Calu3 (cell line): ENCODE measurements at regions not wholly inside any gene's neighbourhood (a gene's known extent, or its start where the extent isn't known, plus 50 kb on each side); places are given as distances from the start of the nearest gene placed in this dataset.

Experiments used
- BruUV-seq: library from RNA; stranded (reverse); fragments of 400-500 nt; replicated peaks from 2 replicates; lab custom pipeline; 2021; lab: Mats Ljungman, UMichigan
- CTCF ChIA-PET: fragments of 300-600 bp; sonication (Branson Sonifier 250); formaldehyde crosslinking; loops from one replicate; lab custom pipeline; 2022; ENCODE audit warnings: antibody characterized with exemption; lab: Charles Lee
- DNase-seq: peaks from one replicate; pipeline ENCODE4 v3.0.0; 2022
- H3K27ac Mint-ChIP-seq: one replicate; pipeline ENCODE4 v1.8.0; 2022; ENCODE audit warnings: mixed read lengths; ENCODE audit not compliant: unreplicated experiment
- H3K27me3 Mint-ChIP-seq: one replicate; pipeline ENCODE4 v1.8.0; 2022; ENCODE audit warnings: mixed read lengths; ENCODE audit not compliant: unreplicated experiment
- H3K36me3 Mint-ChIP-seq: one replicate; pipeline ENCODE4 v1.8.0; 2022; ENCODE audit warnings: mild to moderate bottlenecking, moderate library complexity, mixed read lengths; ENCODE audit not compliant: insufficient read depth, unreplicated experiment
- H3K4me1 Mint-ChIP-seq: one replicate; pipeline ENCODE4 v1.8.0; 2022; ENCODE audit warnings: mild to moderate bottlenecking, low read depth, mixed read lengths; ENCODE audit not compliant: unreplicated experiment
- H3K4me3 Mint-ChIP-seq: one replicate; pipeline ENCODE4 v1.8.0; 2022; ENCODE audit warnings: mild to moderate bottlenecking, low read depth, moderate library complexity, mixed read lengths; ENCODE audit not compliant: unreplicated experiment
- H3K9me3 Mint-ChIP-seq: one replicate; pipeline ENCODE4 v1.8.0; 2022; ENCODE audit warnings: low read depth, mixed read lengths; ENCODE audit not compliant: unreplicated experiment
- CTCF ChIP-seq: fragments of 200-600 bp; IDR thresholded peaks from one replicate; pipeline ENCODE4 v1.8.0; 2022; ENCODE audit warnings: antibody characterized with exemption; ENCODE audit not compliant: unreplicated experiment
- intact Hi-C: fragments of 100-400 bp; cut with micrococcal nuclease; formaldehyde crosslinking; loops from one replicate; pipeline ENCODE4 v1.10.0; 2022; ENCODE audit not compliant: unreplicated experiment

GRCh38 chr17:77600346-77600745 is 358.2 kb upstream of the TNRC6C start:
- CTCF ChIA-PET, result no interaction called here
- DNase-seq, result no peak
- Mint-ChIP-seq H3K36me3 (no peaks in the 10 kb centered on the region), H3K4me3 (no peak overlapping the region), H3K27me3 (peaks cover 95% of the 10 kb centered on the region), H3K27ac (no peak overlapping the region), H3K9me3 (no peaks in the 10 kb centered on the region), H3K4me1 (no peaks in the 10 kb centered on the region)
- BruUV-seq, result no TSS peak
- intact Hi-C loops, result no loop called here
- no peak for TF ChIP-seq CTCF

GRCh38 chr17:77601054-77601979 is 357.2 kb upstream of the TNRC6C start:
- no peak for DNase-seq
- Mint-ChIP-seq H3K36me3 (no peaks in the 10 kb centered on the region), H3K4me1 (no peaks in the 10 kb centered on the region), H3K27ac (no peak overlapping the region), H3K4me3 (no peak overlapping the region), H3K27me3 (peaks cover 89% of the 10 kb centered on the region), H3K9me3 (no peaks in the 10 kb centered on the region)
- TF ChIP-seq CTCF, result no peak
- intact Hi-C loops, result no loop called here
- CTCF ChIA-PET, result interaction anchor here (1.0 kb wide), 1 partner anchor 171 kb away, joined by 3 read pairs; no protein-coding TSS in a partner anchor
- BruUV-seq, result no TSS peak

GRCh38 chr17:77602062-77602746 is 356.3 kb upstream of the TNRC6C start:
- no peak for DNase-seq
- BruUV-seq, result no TSS peak
- TF ChIP-seq CTCF, result no peak
- Mint-ChIP-seq H3K27ac (no peak overlapping the region), H3K27me3 (peaks cover 89% of the 10 kb centered on the region), H3K36me3 (no peaks in the 10 kb centered on the region), H3K4me3 (no peak overlapping the region), H3K4me1 (no peaks in the 10 kb centered on the region), H3K9me3 (no peaks in the 10 kb centered on the region)
- intact Hi-C loops, result no loop called here
- CTCF ChIA-PET, result interaction anchor here (1.0 kb wide), 1 partner anchor 172 kb away, joined by 3 read pairs; no protein-coding TSS in a partner anchor

GRCh38 chr17:77602883-77603640 is 355.4 kb upstream of the TNRC6C start:
- no peak overlapping the region for H3K4me3 Mint-ChIP-seq
- H3K9me3 Mint-ChIP-seq, result no peaks in the 10 kb centered on the region
- BruUV-seq, result no TSS peak
- intact Hi-C loops, result no loop called here
- DNase-seq, result no peak
- no peak overlapping the region for H3K27ac Mint-ChIP-seq
- peaks cover 89% of the 10 kb centered on the region for H3K27me3 Mint-ChIP-seq
- TF ChIP-seq CTCF, result no peak
- peaks cover 6% of the 10 kb centered on the region for H3K36me3 Mint-ChIP-seq
- no peaks in the 10 kb centered on the region for H3K4me1 Mint-ChIP-seq
- CTCF ChIA-PET, result no interaction called here
